ENCODE measurements at regions not wholly inside any gene's neighbourhood (a gene's known extent, or its start where the extent isn't known, plus 50 kb on each side); places are given as distances from the start of the nearest gene placed in this dataset.

- Histone ChIP-seq H4K20me1 (ENCODE audit: insufficient read depth) (no peaks in the 10 kb centered on the region), H3K27me3 (ENCODE audit: insufficient read depth, low read length) (no peaks in the 10 kb centered on the region), H3K9ac (ENCODE audit: low read length) (no peak overlapping the region), H3K27ac (ENCODE audit: low read depth, low read length) (no peak overlapping the region), H2AFZ (ENCODE audit: low read depth, low read length, poor library complexity, severe bottlenecking) (no peak overlapping the region), H3K79me2 (ENCODE audit: insufficient read depth, low read length) (no peaks in the 10 kb centered on the region), H3K9me3 (ENCODE audit: control insufficient read depth in 1 of 2, insufficient read depth in 1 of 2, low read depth in 1 of 2, low read length in 2 of 2) (no peaks in the 10 kb centered on the region), H3K9me2 (ENCODE audit: insufficient read depth) (no peaks in the 10 kb centered on the region), H3K36me3 (ENCODE audit: control insufficient read depth in 1 of 2, insufficient read depth in 2 of 2, low read length in 2 of 2) (no peaks in the 10 kb centered on the region), H3K4me1 (ENCODE audit: control insufficient read depth in 1 of 2, insufficient read depth in 2 of 2, low read length in 2 of 2) (peaks cover 8 to 11% of the 10 kb centered on the region in 2 experiments), H3K4me3 (replicated peaks in 1 of 2; ENCODE audit: low read depth in 1 of 2, low read length in 2 of 2) (no peak overlapping the region), H3K4me2 (ENCODE audit: low read length) (no peak overlapping the region)
- BruUV-seq (replicated peaks) = no TSS peak
- ATAC-seq = no peak
- ChIA-PET RAD21 (ENCODE audit: low non-redundant PET in 1 of 2, low total read pairs in 2 of 2, uncharacterized antibody in 2 of 2, unreplicated experiment in 2 of 2) (interaction anchor here in 1 of 2 experiments (0.5 kb wide), 1 partner anchor 584 kb away, joined by 3 read pairs; no protein-coding TSS in a partner anchor), CTCF (no interaction called here), POLR2A (no interaction called here)
- DNase-seq (ENCODE audit: low read depth, low spot score) = no peak
- intact Hi-C loops (cut with micrococcal nuclease) = loop anchor here (10.0 kb wide), 1 partner anchor 279 kb away; no protein-coding TSS in a partner anchor
- no peak for TF ChIP-seq EGR1 (IDR thresholded peaks at IDR 0.05; ENCODE audit: low read depth)
- TF ChIP-seq TCF7L2 (IDR thresholded peaks at IDR 0.05; ENCODE audit: borderline replicate concordance, extremely low read depth, insufficient read depth, insufficient read length) = no peak
- no peak for TF ChIP-seq SIN3A (IDR thresholded peaks at IDR 0.05; ENCODE audit: low read depth)
- TF ChIP-seq CTCF (IDR thresholded peaks at IDR 0.05 in 2 of 3, conservative IDR thresholded peaks at IDR 0.05 in 1 of 3; ENCODE audit: borderline replicate concordance in 1 of 3, insufficient read depth in 1 of 3, low read depth in 2 of 3, low read length in 2 of 3) = no peak
- no peak for TF ChIP-seq RAD21 (IDR thresholded peaks at IDR 0.05; ENCODE audit: low read depth)
These were observed 430.6 kb downstream of the KLF12 start for GRCh38 chr13:73703606-73704005.

DNA sequence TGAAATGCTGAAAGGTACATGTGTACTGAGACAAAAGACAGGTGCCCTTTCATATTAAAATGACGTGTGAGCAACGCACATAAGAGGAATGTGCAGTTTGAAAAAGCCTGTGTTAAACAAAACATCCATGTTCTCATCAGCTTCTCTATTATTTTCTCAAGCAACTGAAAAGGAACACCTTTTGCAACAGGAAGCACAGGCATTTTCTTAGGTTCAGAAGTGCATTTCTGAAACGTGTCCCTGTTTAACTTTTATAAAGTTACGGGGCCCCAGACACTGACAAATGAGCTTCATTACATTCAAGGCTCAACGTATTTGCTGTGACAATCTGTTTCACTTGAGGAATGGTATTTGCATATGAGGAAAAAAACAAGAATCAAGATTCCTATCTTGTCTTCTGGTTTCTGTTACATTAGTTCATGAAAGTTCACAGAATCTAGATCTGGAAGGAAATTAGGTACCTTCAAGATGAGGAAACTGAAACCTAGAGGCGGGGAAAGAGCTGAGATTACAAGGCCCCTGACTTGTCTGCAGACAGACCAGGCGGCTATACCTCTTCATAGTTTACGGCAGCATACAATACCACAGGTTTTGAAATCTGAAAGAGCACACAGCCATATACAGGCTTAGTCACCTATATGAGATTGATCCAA lies 431.7 kb downstream of the KLF12 start:
- DNase-seq (ENCODE audit: low read depth, low spot score) (no peak), ATAC-seq (no peak)
- Histone ChIP-seq H3K4me1 (ENCODE audit: control insufficient read depth in 1 of 2, insufficient read depth in 2 of 2, low read length in 2 of 2) (peaks cover 10 to 15% of the 10 kb centered on the region in 2 experiments), H3K9me3 (ENCODE audit: control insufficient read depth in 1 of 2, insufficient read depth in 1 of 2, low read depth in 1 of 2, low read length in 2 of 2) (no peaks in the 10 kb centered on the region), H3K4me2 (ENCODE audit: low read length) (no peak overlapping the region), H4K20me1 (ENCODE audit: insufficient read depth) (no peaks in the 10 kb centered on the region), H3K9ac (ENCODE audit: low read length) (no peak overlapping the region), H3K9me2 (ENCODE audit: insufficient read depth) (no peaks in the 10 kb centered on the region), H3K27me3 (ENCODE audit: insufficient read depth, low read length) (no peaks in the 10 kb centered on the region), H3K4me3 (replicated peaks in 1 of 2; ENCODE audit: low read depth in 1 of 2, low read length in 2 of 2) (no peak overlapping the region), H2AFZ (ENCODE audit: low read depth, low read length, poor library complexity, severe bottlenecking) (no peak overlapping the region), H3K36me3 (ENCODE audit: control insufficient read depth in 1 of 2, insufficient read depth in 2 of 2, low read length in 2 of 2) (no peaks in the 10 kb centered on the region), H3K27ac (ENCODE audit: low read depth, low read length) (no peak overlapping the region), H3K79me2 (ENCODE audit: insufficient read depth, low read length) (no peaks in the 10 kb centered on the region)
- no peak for TF ChIP-seq SRF (IDR thresholded peaks at IDR 0.05; ENCODE audit: low read depth)
- TF ChIP-seq ZNF274 (IDR thresholded peaks at IDR 0.05; ENCODE audit: low read depth, low read length) = no peak
- TF ChIP-seq CTCF (IDR thresholded peaks at IDR 0.05 in 2 of 3, conservative IDR thresholded peaks at IDR 0.05 in 1 of 3; ENCODE audit: borderline replicate concordance in 1 of 3, insufficient read depth in 1 of 3, low read depth in 2 of 3, low read length in 2 of 3) = no peak
- TF ChIP-seq EZH2phosphoT487 (IDR thresholded peaks at IDR 0.05; ENCODE audit: borderline replicate concordance) = no peak
- no peak for TF ChIP-seq POLR2A (IDR thresholded peaks at IDR 0.05; ENCODE audit: borderline replicate concordance, extremely low read depth, insufficient read depth, insufficient read length)
- TF ChIP-seq REST (IDR thresholded peaks at IDR 0.05; ENCODE audit: low read depth) = no peak
- no peak for TF ChIP-seq SIN3A (IDR thresholded peaks at IDR 0.05; ENCODE audit: low read depth)
- ChIA-PET POLR2A (no interaction called here), CTCF (no interaction called here), RAD21 (ENCODE audit: low non-redundant PET in 1 of 2, low total read pairs in 2 of 2, uncharacterized antibody in 2 of 2, unreplicated experiment in 2 of 2) (no interaction called here)
- intact Hi-C loops (cut with micrococcal nuclease) = loop anchor here (10.0 kb wide), 1 partner anchor 278 kb away; no protein-coding TSS in a partner anchor
- no TSS peak for BruUV-seq (replicated peaks)

All from HCT116 (cell line).